GM18520 (cell line): ENCODE measurements at regions not wholly inside any gene's neighbourhood (a gene's known extent, or its start where the extent isn't known, plus 50 kb on each side); places are given as distances from the start of the nearest gene placed in this dataset.
"Not testable (repeated sequence)": the region's sequence is repeated elsewhere in the genome, so short reads cannot be mapped to it uniquely, and the experiment has no call there.

ENCODE experiments used
- ATAC-seq: cut with Tn5 transposase; IDR thresholded peaks from one replicate; pipeline ENCODE4 v1.9.1; 2021; ENCODE audit not compliant: unreplicated experiment

DNA sequence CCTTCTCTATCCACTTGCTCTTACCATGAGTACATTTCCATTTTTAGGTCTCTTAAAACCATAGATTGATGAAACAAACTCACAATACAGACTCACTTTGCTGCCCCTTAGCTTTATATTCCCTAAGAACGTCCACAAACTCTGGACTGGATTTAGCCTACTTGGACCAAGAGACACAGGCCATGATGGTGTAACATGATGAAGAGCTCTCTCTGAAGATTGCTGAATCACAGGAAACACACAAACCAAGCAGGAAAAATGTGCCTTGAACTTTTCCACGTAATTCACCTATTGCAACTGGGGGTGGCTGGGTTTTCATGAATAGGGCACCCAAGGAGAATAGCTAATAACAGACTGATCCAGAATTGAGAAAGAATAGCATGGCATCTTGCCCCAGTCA lies 201.7 kb upstream of the RBBP8 start:
- no peak for ATAC-seq

DNA sequence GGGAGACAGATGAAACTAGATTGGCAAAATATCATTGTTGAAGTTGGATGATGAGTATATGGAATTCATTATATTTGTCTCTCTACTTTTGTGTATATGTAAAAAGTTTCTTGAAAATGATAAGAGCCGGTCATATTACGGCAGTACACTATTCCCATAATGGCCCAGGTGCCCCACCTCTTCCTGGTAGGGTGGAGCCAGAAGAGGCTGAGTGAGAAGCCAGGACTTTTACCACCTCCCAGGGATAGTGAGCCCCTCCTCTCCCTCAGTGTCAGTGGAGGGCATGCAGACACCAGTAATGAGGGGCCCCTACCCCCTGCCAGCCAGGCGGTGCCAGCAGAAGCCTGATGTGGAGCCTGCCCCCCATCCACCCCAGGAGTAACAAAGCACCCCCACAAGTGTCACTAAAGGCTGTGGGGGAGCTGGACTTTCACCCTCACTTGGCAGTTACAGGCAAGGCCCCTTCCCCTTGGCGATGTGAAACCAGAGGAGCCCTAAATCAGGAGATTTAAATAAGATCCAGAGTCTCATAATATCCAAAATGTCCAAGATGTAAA lies 198.9 kb upstream of the RBBP8 start:
- no peak for ATAC-seq

DNA sequence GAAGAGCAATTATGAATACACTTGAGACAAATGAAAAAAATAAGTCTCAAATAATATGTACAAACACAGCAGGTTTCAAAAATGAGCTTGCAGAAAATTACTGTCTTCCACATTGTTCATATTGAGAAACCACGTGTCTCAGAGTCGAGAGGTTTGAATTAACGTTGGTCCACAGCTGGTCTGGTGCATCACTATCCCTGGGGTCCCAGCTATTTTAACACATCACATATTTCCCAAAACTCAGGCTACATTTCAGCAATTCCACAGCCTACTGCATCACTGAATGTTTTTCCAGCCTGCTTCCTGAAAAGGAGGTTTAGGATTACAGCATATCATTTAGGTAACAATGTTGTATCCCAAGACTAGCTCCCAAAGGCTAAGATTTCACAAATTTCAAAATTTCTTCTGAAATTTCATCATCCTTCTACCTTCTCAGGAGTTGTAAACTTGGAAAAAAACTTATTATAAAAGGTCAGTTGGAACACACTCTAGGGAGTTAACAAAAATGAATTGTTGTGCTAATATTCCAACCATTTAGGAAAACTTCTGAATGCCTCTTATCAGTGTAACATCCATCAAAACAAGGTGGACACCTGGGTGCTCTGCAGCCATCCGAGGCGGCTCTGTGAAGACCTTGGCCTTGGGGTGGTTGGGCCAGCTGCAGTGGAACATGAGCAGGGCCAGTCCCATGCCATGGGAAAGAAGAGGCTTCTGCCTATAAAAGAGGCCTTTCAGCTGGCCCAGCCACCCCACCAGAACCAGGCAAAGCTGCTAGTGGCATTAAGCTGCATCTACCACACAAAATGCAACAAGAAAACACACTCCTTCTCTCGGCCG lies 198.1 kb upstream of the RBBP8 start:
- ATAC-seq: no peak

DNA sequence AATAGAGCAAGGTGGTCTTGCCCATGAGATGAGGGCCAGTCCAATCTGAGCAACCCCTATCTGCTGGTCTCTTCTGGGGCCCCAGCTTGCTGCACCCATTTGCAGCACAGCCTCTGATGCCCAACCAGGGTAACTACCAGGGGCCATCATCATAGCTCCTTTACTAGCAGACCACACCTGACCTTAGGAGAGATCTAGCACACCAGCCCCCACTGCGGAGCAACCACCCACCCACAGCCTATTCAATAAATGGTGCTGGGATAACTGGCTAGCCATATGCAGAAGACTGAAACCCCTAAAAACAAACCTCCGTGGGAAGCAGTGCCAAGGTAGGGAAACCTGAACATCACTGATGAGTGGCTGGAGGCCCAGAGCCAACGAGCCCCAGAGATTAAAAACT lies 196.1 kb upstream of the RBBP8 start:
- no peak for ATAC-seq

DNA sequence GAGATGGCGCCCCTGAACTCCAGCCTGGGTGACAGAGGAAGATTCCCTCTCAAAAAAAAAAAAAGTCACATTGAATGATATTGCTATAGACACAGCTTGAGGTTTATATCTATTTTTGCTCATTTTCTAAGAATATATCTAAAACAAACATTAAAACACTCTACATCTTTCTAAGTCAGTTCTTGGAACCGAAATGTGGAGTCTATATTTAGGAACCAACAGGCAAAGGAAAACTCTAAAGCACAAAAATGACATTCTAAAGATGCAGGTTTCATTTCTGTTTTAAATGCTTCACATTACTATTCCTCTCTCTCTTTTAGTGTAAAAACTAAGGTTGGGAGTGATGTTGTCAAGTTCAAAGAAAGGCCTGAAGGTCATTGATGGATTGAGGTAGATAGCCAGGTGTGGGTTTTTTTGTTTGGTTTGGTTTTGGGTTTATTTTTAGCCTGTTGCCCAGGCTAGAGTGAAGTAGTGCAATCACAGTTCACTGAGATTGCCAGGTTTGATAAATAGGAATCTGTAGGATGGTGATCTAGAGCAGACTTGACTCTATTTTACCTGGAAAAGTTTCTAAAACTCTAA lies 194.0 kb upstream of the RBBP8 start:
- ATAC-seq: no peak

DNA sequence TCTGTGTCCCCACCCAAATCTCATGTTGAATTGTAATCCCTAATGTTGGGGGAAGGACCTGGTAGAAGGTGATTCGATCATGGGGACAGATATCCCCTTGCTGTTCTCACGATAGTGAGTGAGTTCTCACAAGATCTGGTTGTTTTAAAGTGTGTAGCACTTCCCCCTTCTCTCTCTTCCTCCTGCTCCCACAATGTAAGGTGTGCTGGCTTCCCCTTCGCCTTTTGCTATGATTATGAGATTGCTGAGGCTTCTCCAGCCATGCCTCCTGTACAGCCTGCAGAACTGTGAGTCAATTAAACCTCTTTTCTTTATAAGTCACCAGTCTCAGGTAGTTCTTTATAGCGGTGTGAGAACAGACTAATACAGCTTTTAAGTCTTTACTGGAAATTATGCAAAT lies 193.3 kb upstream of the RBBP8 start:
- no peak for ATAC-seq

DNA sequence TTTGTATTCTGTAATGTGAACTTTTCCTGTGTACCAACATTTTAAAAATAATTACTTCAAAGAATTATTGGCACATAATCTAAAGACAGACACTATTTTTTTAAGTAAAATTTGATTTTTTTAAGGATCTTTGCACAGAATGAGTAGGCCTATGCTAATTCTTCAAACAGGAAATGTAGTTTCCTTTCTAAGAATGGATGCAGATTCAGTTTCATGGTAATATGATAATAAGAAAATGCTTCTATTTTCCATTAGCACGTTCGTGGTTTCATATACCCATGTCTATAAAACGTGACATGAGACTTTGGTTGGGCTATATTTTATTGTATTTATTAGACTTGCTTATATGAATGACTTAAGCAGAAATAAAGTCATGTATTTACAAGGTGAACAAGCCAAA lies 191.8 kb upstream of the RBBP8 start:
- ATAC-seq: no peak

DNA sequence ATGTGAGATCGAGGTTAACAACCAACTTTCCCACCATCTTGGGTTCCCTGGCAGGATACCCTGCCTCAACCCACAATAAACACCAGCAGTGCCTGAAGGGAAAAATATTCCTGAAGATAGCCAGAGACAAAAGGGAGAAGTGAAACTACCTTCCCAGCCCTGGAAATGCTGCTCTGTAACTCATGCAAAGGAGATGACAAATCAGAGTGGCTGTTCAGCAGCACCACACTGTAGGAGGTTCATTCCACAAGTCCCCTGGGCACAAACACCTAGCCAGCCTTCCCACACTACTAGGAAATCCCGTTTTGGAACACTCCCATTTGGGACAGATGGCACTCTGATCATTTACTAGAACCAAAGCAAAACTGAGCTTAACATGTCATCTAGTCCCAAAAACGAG lies 190.7 kb upstream of the RBBP8 start:
- ATAC-seq: no peak

DNA sequence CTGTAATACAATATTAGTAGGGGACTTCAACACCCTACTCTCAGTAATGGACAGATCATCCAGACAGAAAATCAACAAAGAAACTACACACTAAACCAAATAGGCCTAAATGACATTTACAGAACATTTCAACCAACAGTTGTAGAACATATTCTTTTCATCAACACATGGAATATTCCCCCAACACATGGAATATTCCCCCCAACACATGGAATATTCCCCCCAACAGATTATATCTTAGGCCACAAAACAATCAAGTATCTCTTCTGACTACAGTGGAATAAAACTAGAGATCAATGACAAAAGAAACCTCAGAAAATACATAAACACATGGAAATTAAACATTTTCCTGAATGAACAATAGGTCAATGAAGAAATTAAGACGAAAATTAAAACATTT lies 187.2 kb upstream of the RBBP8 start:
- ATAC-seq: no peak

DNA sequence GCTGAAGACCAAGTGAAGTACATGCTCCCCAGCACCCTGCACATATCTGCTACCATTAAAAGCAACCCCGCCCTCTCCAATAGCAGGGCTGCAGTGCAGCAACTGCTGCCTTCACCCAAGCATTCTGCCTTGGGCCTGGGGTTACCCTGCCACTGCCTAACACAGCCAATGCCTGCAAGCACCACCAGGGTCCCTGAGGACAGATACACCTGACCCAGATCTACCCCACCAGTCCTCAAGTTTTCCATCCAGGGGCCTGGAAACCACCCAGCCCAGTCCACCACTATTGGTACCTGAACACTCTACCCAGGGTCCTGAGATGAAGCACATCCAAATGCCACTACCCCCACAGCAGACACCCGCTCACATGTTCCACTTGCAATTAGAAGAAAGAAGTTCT lies 181.1 kb upstream of the RBBP8 start:
- ATAC-seq: no peak

DNA sequence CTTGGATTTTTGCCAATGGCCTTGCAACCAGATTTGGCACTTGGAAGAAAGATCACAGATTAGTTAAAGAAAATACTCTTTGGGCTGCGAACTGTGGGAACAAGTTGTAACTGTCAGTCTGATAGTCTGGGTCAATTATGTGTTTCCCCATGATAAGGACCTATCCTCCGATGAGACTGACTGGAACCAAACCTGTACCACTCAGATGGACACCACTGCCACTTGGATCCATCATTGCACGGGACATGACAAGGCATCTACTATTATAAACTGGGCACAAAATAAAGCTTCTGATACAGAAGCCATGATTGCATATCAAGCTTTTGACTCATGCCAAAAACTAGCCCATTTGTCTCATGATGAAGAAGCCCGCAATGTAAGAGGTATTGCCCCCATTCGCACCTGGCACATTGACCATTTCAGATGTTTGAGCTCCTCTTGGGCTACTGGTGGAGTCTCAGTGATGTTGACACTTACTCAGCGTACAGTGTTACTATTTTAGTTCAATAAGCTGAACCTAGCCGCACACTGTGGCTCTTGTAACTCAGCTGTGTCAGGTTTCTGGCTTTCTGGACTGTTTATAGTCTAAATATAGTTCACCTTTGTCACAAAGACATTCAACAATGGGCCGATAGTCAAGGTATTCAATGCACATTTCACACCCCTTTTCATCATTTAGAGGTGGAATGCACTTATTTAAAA lies 179.8 kb upstream of the RBBP8 start:
- ATAC-seq: no peak

DNA sequence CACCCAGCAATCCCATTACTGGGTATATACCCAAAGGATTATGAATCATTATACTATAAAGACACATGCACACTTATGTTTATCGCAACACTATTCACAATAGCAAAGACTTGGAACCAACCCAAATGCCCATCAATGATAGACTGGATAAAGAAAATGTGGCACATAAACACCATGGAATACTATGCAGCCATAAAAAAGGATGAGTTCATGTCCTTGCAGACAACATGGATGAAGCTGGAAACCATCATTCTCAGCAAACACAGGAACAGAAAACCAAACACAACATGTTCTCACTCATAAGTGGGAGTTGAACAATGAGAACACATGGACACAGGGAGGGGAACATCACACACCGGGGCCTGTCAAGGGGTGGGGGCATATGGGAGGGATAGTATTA lies 169.1 kb upstream of the RBBP8 start:
- not testable (repeated sequence) for ATAC-seq

DNA sequence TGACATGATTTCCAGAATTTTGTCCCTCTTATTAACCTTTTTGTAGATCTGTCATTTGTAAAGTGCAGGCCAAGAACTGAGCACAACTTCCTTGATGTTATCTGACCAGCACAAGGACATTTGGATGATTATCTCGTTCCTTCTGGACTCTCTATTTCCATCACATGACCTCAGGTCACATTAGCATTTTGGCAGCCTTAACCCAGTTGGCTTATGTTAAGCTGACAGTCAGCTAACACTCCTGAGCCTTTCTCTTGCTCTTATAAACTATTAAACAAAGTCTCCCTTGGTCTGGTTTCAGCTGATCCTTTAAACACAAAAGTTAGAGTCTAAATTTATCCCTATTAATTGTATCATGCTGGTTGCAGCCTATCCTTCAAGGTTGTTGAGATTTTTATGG lies 167.2 kb upstream of the RBBP8 start:
- ATAC-seq: no peak

DNA sequence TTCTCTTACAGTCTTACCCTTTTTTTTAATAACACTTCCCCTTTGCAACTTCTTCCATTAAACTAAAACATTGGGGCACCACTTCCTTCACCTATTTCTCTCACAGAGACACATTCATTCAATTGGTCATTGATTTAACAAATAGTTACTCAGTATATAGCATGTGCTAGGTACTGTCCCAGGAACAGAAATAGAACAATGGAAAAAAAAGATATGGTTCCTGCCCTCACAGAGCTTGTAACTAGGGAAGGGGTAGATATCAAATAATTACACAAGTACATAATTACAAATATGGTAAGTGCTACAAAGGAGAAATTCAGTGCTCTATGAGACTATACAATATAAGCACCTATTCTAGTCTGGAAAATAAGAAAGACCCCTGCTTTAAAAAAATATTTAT lies 165.5 kb upstream of the RBBP8 start:
- ATAC-seq: no peak

DNA sequence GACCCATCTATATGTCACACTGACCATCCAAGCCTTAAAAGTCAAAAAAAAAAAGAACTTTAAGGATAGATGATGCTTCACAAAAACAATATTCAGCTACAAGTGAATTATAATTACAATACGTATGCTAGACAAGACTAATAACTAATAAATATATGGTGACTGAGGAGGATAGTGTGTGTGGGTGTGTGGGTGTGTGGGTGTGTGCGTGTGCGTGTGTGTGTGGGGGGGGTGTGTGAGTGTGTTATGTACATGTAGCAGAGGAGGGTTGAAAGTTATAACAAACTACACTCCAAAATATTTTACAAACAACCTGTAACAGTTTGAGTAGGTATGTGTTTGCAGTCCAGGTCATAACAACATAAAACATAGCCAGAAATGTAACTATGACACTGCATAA lies 159.2 kb upstream of the RBBP8 start:
- ATAC-seq: no peak

DNA sequence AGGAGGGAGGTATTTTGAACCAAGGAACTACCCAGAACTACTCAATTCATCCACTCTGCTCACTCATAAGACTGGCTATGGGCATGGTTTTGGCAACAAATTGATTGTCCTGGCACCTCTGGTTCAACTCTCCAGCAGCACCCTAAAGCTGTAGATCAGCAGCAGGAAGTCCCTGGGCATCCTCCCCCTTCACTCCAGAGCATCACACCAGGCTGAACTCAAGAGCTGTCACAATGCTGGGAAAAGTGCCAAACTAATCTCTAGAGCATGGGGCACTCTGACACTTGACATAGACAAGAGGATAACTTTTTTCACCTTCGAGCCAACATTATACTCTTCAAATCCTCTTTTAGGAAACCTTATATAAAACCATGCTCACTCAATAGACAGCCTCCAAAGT lies 154.1 kb upstream of the RBBP8 start:
- ATAC-seq: no peak

DNA sequence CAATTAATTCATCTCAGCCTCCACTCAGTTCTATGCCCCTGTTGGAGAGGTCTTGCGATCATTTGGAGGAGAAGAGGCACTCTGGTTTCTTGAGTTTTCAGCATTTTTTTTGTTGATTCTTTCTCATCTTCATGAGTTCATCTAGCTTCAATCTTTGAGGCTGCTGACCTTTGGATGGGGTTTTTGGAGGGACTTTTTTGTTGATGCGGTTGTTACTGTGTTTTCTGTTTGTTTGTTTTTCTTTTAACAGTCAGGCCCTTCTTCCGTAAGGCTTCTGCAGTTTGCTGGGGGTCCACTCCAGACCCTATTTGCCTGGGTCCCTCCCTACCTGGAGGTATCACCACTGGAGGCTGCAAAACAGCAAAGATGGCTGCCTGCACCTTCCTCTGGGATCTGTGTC lies 149.9 kb upstream of the RBBP8 start:
- ATAC-seq: no peak

DNA sequence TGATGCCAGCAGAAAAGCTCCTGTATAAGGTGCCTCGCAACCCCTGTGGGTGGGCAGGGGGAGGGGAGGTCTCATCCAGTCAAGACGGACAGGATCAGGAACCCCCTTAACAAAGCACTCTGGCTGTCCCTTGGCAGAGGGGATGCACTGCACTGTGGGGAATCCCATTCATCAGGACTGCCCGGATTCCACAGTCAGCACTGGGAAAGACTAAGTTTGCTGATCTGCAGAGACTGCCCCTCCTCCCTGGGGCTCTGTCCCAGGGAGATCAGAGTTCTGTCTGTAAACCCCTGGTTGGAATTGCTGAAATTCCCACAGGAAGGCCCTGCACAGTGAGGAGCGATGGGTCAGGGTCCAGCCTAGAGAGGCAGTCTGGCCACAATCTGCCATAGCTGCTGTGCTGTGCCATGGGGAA lies 149.5 kb upstream of the RBBP8 start:
- ATAC-seq: no peak

DNA sequence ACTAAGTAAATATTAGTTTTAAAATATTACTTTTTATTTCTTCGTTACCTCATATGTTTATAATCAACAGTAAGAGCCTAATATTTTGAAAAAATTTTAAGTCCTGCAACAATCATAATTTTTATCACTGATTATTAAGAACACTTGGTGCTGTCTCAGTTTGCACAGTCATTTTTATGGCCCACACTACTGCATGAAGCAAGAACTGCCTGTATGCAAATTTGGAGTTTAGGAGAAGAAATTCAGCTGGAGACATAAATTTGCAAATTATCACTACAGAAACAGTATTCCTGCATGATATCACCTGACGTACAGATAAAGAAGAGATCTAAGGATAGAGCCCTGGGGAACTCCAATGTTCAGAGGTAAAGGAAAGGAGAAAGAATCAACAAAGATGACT lies 144.1 kb upstream of the RBBP8 start:
- no peak for ATAC-seq

DNA sequence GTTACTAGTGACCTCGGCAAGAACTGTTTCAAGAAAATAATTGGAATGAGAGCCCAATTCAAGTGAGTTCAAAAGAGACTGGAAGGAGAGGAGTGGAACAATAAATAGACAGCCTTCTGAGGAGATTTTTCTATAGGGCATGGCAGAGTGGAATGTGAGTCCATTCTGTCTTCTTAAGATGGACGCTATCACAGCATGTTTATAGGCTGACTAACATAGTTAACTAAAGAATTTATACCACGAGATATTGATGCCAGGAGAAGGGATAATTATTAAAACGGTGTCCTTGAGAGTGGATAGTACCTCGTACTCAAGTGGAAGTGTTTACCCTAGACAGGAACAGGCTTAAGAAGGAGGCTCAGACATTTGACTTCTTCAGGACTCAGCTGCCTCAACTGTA lies 143.5 kb upstream of the RBBP8 start:
- no peak for ATAC-seq

DNA sequence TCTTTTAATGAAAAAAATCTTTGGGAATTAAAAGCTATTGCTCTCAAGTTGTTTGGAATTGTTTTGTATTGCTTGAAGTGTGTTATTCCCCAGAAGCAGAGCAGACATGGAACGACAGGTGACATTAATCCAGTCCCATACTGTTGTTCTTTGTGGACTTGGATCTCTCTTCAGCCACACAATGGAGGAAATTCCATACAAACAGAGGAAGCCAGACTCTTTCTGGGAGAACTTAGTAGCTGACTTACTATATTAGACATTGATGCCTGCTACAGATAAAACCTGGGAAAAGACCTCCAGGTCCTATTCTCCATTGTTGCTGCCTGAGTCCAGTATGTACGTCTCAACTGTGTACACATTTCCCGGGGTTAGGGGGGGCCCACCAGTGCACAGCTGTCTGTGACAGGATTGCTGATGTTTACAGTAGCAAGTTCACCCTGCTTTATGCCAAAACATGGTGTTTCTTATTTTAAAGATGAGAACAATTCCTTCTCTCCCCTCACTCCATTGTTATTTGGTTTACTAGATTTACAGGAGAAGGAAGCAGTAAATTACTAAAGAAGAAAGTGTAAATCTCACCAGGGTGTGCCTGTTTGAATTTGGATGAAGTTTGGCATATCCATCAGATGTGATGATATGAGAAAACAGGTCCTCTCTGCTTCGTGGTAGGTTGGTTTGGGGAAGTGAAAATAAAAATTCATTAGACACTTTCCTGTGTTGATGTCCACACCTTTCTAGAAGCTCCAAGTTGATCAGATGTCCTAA lies 142.4 kb upstream of the RBBP8 start:
- ATAC-seq: no peak

DNA sequence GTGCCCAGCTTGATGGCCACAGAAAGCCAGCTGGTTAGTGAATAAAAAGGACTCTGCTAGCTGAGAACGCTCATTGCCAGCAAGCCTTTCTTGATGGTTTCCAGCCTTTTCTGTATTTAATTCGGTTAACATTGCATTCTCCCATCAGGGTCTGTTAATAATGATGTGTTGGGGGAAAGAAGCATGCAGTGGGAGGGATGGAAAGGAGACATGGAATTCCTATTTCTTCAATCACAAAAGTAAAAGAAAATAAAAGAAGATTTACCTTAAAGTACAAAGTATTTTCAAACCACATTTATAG lies 141.9 kb upstream of the RBBP8 start:
- no peak for ATAC-seq
